ENCODE measurements at regions not wholly inside any gene's neighbourhood (a gene's known extent, or its start where the extent isn't known, plus 50 kb on each side); places are given as distances from the start of the nearest gene placed in this dataset.

DNA sequence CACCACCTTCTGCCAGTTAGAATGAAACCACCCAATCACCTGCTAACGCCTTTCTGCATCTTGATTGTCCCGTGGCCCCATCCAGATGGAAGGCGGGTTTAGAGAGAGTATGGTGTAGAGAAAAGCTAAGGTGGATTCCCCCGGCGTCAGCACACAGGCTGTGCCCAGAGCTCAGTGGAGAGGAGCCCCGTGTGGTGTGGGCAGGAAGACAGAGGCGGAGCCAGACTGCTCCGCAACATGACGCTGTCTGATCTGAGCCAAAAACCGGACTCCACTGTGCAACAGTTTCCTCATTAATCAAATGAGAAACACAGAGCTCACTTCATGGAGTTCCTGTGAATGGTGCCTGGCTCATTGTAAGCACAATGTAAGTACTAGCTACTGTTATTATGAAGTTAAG is 448.1 kb upstream of the SMIM21 start (continued):
- TF ChIP-seq, protein P1, sequence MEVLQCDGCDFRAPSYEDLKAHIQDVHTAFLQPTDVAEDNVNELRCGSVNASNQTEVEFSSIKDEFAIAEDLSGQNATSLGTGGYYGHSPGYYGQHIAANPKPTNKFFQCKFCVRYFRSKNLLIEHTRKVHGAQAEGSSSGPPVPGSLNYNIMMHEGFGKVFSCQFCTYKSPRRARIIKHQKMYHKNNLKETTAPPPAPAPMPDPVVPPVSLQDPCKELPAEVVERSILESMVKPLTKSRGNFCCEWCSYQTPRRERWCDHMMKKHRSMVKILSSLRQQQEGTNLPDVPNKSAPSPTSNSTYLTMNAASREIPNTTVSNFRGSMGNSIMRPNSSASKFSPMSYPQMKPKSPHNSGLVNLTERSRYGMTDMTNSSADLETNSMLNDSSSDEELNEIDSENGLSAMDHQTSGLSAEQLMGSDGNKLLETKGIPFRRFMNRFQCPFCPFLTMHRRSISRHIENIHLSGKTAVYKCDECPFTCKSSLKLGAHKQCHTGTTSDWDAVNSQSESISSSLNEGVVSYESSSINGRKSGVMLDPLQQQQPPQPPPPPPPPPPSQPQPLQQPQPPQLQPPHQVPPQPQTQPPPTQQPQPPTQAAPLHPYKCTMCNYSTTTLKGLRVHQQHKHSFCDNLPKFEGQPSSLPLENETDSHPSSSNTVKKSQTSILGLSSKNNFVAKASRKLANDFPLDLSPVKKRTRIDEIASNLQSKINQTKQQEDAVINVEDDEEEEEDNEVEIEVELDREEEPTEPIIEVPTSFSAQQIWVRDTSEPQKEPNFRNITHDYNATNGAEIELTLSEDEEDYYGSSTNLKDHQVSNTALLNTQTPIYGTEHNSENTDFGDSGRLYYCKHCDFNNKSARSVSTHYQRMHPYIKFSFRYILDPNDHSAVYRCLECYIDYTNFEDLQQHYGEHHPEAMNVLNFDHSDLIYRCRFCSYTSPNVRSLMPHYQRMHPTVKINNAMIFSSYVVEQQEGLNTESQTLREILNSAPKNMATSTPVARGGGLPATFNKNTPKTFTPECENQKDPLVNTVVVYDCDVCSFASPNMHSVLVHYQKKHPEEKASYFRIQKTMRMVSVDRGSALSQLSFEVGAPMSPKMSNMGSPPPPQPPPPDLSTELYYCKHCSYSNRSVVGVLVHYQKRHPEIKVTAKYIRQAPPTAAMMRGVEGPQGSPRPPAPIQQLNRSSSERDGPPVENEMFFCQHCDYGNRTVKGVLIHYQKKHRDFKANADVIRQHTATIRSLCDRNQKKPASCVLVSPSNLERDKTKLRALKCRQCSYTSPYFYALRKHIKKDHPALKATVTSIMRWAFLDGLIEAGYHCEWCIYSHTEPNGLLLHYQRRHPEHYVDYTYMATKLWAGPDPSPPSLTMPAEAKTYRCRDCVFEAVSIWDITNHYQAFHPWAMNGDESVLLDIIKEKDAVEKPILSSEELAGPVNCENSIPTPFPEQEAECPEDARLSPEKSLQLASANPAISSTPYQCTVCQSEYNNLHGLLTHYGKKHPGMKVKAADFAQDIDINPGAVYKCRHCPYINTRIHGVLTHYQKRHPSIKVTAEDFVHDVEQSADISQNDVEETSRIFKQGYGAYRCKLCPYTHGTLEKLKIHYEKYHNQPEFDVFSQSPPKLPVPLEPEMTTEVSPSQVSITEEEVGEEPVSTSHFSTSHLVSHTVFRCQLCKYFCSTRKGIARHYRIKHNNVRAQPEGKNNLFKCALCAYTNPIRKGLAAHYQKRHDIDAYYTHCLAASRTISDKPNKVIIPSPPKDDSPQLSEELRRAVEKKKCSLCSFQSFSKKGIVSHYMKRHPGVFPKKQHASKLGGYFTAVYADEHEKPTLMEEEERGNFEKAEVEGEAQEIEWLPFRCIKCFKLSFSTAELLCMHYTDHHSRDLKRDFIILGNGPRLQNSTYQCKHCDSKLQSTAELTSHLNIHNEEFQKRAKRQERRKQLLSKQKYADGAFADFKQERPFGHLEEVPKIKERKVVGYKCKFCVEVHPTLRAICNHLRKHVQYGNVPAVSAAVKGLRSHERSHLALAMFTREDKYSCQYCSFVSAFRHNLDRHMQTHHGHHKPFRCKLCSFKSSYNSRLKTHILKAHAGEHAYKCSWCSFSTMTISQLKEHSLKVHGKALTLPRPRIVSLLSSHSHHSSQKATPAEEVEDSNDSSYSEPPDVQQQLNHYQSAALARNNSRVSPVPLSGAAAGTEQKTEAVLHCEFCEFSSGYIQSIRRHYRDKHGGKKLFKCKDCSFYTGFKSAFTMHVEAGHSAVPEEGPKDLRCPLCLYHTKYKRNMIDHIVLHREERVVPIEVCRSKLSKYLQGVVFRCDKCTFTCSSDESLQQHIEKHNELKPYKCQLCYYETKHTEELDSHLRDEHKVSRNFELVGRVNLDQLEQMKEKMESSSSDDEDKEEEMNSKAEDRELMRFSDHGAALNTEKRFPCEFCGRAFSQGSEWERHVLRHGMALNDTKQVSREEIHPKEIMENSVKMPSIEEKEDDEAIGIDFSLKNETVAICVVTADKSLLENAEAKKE (CRISPR knock-in tag; IDR thresholded peaks at IDR 0.05), result no peak
- TF ChIP-seq, protein P2, sequence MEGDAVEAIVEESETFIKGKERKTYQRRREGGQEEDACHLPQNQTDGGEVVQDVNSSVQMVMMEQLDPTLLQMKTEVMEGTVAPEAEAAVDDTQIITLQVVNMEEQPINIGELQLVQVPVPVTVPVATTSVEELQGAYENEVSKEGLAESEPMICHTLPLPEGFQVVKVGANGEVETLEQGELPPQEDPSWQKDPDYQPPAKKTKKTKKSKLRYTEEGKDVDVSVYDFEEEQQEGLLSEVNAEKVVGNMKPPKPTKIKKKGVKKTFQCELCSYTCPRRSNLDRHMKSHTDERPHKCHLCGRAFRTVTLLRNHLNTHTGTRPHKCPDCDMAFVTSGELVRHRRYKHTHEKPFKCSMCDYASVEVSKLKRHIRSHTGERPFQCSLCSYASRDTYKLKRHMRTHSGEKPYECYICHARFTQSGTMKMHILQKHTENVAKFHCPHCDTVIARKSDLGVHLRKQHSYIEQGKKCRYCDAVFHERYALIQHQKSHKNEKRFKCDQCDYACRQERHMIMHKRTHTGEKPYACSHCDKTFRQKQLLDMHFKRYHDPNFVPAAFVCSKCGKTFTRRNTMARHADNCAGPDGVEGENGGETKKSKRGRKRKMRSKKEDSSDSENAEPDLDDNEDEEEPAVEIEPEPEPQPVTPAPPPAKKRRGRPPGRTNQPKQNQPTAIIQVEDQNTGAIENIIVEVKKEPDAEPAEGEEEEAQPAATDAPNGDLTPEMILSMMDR (conservative IDR thresholded peaks at IDR 0.05; ENCODE audit: low read depth in 2 of 2), result no peak
- TF ChIP-seq ZNF114 (CRISPR knock-in tag; IDR thresholded peaks at IDR 0.05) (no peak), NANOG (IDR thresholded peaks at IDR 0.05; ENCODE audit: borderline replicate concordance) (no peak), EZH2 (IDR thresholded peaks at IDR 0.05; ENCODE audit: low read depth, unreplicated experiment) (no peak), CREB1 (CRISPR knock-in tag; IDR thresholded peaks at IDR 0.05; ENCODE audit: low read depth) (no peak), EZH2phosphoT487 (IDR thresholded peaks at IDR 0.05; ENCODE audit: unreplicated experiment) (no peak)

DNA sequence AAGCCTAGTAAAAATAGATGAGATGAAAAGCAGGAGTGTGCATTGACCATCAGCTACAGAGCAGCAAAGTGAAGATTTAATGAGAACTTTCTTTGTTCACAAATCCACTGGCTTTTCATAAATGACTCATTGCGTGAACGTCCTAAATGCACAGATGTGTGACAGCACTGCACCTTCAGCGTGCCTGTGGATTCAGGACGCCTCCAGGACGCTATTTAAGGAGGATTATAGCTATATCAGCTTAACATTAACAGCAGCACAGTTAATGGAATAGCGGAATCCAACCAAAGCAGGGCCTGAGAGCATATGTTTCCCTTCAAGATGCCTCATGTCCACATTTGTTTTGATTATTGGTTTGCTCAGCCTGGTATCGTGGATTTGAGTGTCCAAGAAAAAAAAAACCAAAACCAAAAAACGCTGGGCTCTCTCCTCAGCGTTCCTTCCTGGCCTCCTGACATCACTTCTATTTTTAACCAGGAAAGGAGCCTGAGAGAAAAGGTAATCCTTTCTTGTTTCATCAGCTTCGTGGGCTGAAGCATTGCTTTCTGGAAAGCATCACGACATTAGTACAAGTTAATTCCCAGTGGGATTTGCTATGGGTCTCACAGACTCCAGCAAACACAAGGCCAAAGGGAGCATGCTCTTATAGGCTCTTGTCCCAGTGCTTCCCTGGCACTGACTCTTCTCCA is 447.0 kb upstream of the SMIM21 start:
- Mint-ChIP-seq H3K36me3 (ENCODE audit: low read depth) (peaks cover 4% of the 10 kb centered on the region; the same call in 2 of the 3 replicates), H3K27me3 (ENCODE audit: insufficient read depth, low read depth, poor library complexity) (peaks cover 4% of the 10 kb centered on the region), H3K27ac (no peak overlapping the region), H3K9me3 (peaks cover 13% of the 10 kb centered on the region), H3K4me1 (no peaks in the 10 kb centered on the region; the same call in 2 of the 3 replicates), H3K4me3 (no peak overlapping the region)
- Histone ChIP-seq H3F3A (replicated peaks; ENCODE audit: low read depth) (no peaks in the 10 kb centered on the region), H3K4me2 (no peak overlapping the region), H3K9me2 (ENCODE audit: insufficient read depth) (peaks cover 15% of the 10 kb centered on the region; the same call in 1 of the 2 replicates), H3K79me2 (replicated peaks; ENCODE audit: insufficient read depth) (no peaks in the 10 kb centered on the region), H3K36me3 (ENCODE audit: insufficient read depth) (no peaks in the 10 kb centered on the region), H3K4me3 (no peak overlapping the region), H2AFZ (no peak overlapping the region), H3K4me1 (ENCODE audit: insufficient read depth) (no peaks in the 10 kb centered on the region), H3K27ac (ENCODE audit: low read depth) (no peak overlapping the region), H4K20me1 (replicated peaks; ENCODE audit: insufficient read depth) (no peaks in the 10 kb centered on the region), H3K27me3 (ENCODE audit: insufficient read depth) (no peaks in the 10 kb centered on the region)
- DNase-seq (ENCODE audit: low spot score) (no peak), ATAC-seq (no peak)
- TF ChIP-seq, protein P1 (CRISPR knock-in tag; IDR thresholded peaks at IDR 0.05), result no peak

All from GM23338 (cell line).